LNCAP (cell line): ENCODE measurements at regions not wholly inside any gene's neighbourhood (a gene's known extent, or its start where the extent isn't known, plus 50 kb on each side); places are given as distances from the start of the nearest gene placed in this dataset.

Source experiments
- CTCF ChIP-seq: fragments of 450-650 bp; IDR thresholded peaks from 2 replicates; pipeline ENCODE4 v1.5.1; 2017; ENCODE audit warnings: mild to moderate bottlenecking

GRCh38 chr4:150012851-150013360 lies 65.3 kb upstream of the DCLK2 start:
- TF ChIP-seq CTCF = no peak

- TF ChIP-seq CTCF = no peak
Measured at GRCh38 chr4:150018257-150018656, 60.0 kb upstream of the DCLK2 start.

GRCh38 chr4:150021483-150021882 lies 56.8 kb upstream of the DCLK2 start:
- TF ChIP-seq CTCF = no peak

GRCh38 chr4:150023489-150023888 lies 54.8 kb upstream of the DCLK2 start:
- TF ChIP-seq CTCF = no peak
